HT-29 (cell line): ENCODE measurements at regions not wholly inside any gene's neighbourhood (a gene's known extent, or its start where the extent isn't known, plus 50 kb on each side); places are given as distances from the start of the nearest gene placed in this dataset.

Source experiments
- DNase-seq: peaks from one replicate; pipeline ENCODE4 v3.0.0-alpha.2; 2015; ENCODE audit warnings: low spot score

DNA sequence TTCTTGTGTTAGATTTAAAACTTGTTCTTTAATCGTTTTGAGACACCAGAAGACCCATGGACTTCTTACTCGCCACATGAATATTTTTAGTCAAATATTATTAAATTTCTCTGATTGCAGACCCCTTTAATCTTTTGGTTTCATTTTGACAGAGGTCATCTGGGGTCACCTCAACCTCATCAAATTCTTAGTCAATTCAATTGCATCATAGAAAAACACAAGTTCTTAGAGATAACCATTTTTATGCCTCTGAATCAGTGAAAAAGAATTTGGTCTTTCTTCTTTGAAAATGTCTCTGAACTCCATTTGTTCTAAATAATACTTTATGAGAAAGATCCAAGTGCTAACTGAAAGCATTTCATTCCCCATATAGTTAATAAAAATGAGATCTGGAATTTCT lies 55.2 kb upstream of the CBLN4 start:
- DNase-seq: no peak

DNA sequence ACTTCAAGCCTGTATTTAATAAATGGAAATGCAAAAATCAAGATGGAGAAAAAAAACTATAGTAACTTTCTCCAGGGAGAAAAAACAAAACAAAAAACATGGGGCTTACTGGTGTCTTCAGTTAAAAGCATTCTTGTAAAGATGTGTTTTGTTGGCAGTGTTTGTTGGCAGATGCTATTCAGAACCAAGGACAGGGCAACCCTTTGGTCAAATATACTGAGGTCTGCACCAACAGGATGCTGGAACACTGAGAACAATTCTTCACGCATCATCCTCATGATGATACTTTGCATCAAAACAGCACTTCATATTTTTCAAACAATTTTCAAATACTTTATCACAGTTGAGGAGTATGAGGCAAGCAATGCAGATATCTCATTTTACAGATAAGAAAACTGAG lies 63.7 kb upstream of the CBLN4 start:
- DNase-seq: no peak

DNA sequence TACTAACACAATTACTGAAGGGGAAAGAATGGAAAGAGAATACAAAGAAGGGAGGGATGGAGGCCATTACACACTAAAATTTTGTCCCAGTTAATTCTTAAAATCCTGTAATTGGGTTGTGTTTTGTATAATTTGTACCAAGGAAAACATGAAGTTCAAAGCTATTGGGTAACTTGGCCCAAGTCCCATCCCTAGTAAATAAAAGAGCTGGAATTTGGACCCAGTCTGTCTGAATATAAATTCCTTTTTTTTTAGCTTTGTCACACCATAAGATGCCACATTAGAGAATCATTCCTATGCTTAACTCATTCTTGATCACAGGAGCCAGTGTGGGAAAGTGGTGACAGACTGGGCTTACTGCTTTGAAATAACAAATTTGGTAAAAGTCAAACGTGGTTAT lies 66.8 kb upstream of the CBLN4 start:
- no peak for DNase-seq

DNA sequence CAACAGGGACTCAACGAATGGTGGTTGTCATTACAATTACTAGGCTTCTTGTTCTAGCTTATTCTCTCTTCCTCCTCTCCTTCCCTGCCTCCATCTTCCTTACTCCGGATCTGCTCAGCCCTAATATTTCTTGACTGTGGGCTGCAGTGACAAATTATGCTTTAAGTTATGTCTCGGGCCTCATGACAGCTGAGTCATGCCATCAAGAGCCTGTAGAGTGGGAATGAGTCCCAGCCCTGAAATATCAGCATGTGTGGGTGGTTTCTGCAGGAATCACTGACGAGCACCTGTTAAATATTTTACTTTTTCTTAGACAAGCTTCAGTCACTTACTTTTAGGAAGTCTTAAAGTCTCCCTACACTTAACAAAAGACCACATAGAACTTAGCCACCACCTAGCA lies 83.1 kb upstream of the CBLN4 start:
- no peak for DNase-seq

DNA sequence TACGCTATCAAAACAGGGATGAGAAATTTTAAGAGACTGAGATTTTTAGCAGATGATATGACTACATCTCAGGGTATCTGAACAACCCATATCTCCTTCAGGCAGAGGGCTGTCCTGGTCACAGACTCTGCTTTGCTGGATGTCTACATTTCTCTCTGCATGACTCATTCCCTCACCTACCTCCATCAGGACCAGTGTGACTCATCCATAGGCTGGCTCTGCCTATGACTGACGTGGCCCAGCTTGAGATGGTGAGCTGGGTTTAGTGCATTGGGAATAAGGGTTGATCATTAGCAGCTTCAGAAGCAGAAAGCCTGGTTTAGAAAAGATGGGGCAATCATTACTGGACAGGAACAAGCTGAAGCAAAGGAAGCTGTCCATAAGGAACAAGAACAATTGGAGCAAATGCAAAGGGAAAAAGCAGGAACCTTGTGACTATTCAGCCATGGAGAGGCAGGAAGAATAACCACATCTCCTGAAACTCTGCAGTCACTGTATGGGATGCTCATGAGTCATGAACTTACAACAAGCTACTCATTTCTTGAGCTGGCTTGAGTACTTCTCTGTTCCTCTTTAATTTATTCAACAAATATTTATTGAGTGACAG lies 86.4 kb upstream of the CBLN4 start:
- peak; percentile 29 for DNase-seq

DNA sequence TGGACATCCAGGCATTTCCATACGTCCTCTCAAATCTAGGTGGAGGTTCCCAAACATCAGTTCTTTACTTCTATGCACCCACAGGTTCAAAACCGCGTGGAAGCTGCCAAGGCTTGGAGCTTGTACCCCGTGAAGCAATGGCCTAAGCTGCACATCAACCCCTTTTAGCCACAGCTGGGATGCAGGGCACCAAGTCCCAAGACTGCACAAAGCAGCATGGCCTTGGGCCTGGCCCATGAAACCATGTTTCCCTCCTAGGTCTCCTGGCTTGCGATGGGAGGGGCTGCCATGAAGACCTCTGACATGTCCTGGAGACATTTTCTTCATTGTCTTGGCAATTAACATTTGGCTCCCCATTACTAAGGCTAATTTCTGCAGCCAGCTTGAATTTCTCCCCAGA lies 88.9 kb upstream of the CBLN4 start:
- DNase-seq: no peak

DNA sequence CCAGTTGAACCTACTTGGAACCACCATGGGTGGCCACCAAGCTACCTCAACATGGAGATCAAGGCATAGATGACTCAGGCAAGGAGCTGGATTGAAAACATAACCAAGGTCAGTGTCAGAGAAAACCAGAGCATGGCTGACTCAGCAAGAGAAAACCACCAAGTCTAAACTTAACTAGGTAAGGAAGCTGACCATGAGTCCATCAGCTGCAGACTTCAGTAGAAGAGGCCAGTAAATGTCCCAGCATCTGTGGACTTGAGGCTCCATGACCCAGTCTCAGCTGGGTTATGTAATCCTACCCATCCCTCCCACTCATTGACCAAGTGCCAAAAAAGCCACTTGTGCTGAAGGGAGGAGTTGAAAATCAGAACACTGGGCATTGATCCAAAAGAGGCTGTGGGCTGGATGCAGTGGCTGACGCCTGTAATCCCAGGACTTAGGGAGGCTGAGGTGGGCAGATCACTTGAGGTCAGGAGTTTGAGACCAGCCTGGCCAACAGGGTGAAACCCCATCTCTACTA lies 93.7 kb upstream of the CBLN4 start:
- DNase-seq: no peak

DNA sequence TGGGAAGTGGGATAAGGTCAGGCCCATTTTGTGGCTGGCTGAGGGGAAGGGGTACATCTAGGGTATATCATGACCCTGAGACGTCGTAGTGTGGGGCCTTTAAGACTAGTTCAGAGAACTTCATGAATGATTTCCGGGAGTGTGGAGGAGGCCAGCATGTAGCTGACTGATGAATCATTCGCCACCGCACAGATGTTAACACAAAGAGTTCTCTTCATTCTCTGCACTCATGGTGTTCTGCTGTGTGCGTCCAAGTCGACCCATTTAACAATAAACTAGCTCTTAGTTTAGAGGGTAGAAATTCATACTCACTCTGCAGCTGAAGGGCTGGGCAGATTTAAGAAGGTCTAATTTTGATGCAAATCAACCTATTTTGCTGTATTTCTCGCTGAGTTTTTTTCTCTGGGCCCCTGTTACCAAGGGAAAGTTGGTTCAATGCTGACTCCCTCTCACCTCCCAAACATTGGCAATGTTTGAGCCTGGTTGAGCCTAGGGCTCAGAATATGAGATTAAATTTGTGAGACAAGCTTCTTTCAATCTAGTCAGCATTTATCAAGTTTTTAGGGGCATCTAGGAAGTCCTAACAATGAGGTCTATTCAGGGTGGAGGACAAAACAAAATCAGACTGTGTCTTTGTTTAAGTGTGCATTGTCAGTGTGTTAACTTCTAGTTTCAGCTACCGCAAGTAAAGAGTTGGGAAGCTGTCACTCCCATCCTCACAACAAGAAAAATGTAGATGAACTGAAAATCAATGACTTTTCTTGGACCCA lies 106.8 kb upstream of the CBLN4 start:
- no peak for DNase-seq

DNA sequence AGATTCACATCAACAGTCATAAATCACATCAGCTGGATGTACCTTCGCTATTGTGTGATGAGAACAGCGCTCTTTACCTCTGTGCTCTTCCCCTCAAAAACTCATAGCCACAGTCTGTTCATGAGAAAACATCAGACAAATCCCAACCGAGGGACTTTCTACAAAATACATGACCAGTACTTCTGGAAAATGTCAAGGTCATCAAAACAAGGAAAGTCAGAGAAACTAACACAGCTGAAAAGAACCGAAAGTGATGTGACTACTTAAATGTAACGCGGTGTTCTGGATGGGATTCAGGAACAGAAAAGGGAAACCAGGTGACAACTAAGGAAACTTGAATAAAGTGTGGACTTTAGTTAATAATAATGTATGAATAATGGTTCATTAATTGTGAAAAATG lies 112.0 kb upstream of the CBLN4 start:
- DNase-seq: no peak

DNA sequence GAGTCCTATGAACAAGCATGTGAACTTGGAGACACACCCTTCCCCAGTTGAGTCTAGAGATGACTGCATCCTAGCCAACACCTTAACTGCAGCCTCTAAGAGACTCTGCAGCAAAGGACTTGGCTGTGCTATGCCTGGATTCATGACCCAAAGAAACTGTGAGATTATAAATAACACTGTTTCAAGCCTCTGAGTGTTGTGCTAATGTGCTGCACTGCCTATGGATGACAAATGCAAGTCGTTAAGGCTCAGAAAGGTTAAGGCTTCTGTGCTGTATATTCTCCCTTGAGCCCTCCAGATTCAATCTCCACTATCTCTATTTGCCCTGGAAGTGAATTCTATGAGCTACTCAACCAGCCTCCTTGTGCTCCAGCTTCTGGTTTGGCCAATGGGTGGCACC lies 116.5 kb upstream of the CBLN4 start:
- DNase-seq: no peak

DNA sequence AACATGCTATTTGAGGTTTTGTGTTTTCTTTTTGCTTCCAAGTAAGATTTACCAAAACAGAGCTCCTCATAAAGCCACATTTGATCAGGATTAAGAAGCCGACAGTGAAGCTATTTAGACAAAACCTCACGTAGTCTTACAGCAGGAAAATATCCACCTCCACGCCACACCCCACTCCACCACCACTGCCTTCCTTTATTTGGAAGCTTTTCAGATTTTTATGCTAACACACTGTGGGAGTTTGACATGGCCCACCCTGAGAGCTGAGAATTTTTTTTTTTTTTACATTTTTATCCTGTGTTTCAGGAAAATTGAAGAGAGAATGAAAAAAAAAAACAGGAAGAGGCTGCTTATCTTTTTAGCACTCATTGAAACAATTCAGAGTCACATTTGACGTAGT lies 104.8 kb upstream of the MC3R start:
- DNase-seq: no peak

DNA sequence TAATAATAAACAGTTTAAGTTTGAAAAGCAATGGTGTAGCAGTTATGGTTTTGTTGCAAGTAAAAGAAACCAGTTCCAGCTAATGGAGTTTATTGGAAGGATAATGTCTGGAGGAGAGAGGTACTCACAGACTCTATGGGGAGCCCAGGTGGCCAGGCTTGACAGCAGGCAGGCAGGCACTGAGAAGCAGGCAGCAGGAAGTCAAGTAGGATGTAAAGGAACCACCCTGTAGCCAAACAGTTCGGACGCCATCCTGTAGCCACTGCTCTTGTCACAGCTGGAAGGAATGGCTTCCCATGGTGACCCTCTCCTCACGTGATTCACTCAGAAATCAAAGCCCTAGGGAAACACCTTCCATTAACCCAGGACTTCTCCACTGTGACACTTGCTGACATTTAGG lies 96.7 kb upstream of the MC3R start:
- DNase-seq: no peak

DNA sequence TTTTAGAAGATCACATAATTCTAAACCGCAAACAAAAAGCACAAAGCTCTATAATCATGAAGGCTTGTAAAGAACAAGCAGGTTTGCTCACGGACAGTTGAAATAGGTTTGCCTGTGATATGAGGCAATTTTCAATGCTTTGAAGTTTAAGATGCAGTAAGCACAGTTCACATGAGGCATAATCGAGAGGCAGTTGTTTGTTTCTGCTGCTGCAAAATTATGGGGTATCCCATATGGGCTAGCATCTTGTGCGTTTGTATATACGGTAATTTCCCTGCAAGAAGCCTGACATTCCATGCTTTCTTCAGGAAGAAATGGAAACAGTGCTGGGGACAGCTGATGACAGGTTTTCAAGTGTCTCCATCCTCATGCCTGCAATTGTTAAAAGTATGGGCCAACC lies 94.6 kb upstream of the MC3R start:
- no peak for DNase-seq

DNA sequence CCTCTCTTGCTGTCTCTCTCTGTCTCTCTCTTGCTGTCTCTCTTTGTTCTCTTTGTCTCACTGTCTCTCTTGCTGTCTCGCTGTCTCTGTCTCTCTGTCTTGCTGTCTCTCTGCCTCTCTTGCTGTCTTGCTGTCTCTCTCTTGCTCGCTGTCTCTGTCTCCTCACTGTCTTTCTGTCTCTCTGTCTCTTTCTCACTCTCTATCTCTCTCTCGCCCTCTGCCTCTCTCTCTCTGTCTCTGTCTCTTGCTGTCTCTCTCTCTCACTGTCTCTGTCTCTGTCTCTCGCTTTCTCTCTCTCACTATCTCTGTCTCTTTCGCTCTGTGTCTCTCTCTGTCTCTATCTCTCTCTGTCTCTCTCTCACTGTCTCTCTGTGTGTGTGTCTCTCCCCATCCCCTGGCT lies 92.9 kb upstream of the MC3R start:
- DNase-seq: no peak

DNA sequence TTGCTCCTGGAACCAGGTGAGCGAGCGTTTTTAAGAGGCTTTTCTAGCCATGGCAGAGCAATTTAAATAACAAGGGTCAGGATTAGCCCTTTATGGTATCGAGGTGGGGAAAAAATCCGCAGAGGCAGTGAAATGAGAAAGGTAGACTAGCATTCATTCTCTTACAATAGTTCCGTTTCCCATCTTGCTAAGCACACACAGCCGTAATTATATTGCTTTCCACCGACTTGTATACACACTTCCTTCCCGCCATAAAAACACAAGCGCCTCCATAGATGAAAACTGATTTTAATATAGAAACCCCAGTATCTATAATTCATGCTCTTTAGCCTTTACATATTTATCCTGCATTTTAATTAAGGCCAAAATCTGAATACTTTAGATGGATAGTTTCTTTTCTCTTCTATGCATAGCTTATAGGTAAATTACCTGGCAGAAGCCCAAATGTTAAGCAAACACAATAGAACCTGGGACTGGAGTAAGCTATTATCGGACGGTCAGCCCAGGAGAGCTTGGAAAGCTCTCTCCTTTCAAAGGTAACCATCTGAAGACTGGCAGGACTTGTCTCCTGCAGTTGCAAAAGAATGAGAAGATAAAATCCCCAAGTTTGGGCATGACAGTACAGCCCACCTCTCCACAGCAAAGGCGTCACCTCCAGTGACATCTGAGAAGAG lies 90.9 kb upstream of the MC3R start:
- no peak for DNase-seq

DNA sequence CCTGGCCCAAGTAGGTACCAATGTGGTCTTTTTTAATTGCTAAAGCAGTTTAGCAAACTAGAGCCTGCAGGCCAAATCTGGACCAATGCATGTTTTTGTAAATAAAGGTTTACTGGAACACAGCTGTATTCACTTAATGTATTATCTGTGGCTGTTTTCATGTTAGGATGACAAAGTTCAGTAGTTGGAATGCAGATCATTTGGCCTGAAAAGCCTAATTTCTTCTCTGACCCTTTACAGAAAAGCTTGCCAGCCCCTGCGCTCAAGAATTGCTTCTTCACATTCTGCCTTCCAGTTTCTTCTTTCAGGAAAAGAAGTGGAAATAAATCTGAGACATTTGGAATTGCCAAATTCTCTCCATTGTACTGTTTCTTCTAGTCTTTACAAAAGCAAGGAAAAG lies 90.0 kb upstream of the MC3R start:
- DNase-seq: no peak

DNA sequence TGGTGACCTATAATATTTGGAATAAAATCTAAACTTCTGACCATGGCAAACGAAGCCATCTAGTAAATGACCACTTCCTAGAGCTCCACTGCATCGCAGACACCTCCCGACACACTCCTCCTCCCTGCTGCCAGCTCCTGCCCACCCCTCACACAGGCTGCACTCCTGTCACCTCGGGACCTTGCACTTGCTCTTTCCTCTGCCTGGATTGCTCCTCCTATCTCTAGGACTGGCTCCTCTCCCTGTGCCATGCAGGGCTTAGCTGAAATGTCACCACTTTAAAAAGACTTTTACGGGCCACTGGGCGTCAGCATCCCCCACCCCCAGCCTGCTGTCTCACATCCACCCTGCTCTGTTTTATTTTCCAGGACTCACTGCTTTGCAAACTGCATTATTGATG lies 87.6 kb upstream of the MC3R start:
- DNase-seq: no peak

DNA sequence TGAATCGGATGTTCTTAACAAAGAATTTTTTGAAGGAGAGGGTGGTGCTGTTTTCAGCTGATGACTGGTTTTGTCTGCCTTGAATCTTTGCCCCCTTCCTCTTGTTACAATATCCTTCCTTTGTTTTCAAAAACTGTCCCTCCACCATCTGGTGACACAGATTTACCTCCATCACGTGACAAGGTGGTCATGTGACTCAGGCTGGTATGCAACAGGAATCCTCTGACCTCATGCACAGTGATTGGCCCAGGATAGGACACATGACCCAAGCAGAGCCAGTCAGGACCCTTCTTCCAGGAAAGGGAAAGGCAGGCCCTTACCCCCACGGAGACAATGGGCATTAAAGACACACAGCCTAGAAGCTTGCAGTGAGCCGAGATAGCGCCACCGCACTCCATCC lies 84.7 kb upstream of the MC3R start:
- DNase-seq: no peak

DNA sequence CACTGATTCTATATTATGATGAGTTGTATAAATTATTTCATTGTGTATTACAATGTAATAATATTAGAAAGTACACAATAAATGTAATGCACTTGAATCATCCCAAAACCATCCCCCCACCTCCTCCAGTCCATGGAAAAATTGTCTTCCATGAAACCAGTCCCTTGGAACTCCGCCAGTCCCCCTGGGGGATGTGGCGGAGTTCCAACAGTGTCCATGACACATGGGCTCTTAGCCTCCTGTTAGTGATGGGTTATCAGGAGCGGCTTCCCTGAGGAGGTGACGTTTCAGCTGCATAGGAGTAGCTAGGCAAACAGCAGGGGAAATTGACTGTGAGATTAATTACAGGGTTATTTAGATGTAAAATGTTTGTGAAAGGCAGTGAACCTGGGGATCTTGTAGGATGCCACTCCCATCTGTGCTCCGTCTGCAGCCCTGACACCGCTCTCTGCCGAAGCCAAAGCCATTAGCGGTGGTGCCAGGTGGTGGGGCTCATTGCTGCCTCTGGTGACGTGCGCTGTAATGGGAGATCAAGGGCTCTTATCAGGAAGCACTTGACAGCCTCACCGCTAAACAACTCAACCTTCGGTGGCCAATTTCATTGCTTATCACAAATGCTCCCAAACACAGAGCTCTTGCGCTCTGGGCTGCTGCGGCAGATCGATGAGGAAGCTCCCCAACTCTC lies 81.6 kb upstream of the MC3R start:
- no peak for DNase-seq

DNA sequence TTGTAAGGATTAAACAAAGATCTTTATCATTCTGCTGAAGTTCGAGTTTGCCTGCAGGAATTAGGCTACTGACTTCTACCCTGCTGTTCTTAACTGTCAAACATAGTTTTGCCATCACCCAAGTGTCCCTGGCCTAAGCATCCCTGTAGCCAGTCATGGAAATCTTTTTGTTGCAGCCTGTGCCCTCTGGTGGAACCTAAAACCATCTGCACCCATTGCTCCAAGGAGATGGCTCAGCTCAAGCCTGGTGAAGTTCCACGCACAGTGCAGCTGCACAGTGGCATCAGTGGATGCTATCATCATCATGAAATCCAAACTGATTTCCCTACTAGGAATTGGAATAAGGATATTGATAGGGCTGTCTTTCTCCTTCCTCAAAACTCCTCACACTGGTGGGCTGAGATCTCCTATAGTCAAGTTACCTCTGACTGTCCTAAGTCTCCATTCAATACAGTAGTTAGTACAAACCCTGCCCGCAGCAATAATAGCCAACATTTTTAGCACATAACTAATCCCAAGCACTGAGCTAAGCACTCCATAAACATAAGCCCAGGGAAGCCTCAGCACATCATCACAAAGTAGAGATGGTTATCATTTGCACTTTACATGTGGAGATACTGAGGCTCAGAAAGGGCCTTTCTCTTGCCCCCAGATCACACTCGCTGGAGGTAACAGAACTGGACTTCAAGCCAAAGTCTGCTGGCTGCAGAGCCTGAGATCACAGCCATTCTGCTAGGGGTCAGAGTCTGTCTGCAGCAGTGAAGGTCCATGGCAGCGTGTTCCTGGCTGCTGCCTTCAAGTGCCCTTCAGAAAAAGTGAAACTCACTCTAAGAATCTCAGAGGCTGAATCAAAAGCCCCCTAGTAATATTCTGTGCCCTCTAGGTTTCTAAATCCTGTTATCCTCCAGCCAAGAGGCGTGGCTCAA lies 77.2 kb upstream of the MC3R start:
- peak; percentile 63 for DNase-seq

DNA sequence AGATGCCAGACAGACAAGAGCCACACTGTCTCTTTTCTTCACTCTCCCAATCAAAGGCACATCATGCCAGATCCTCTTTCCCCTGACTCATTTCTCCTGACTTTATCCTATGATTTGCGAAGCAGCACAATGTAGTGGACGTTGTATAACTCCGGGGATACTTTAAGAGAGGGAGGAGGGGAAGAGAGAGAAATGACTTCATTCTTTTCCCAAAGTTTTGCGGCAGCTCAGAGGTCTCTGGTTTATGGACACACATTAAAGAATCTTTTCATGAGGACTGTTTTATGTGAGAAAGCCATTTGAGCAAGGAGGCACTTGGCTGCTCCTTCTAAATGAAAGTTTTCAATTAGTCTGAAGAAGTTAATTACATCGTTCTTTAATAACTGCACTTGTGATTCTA lies 75.1 kb upstream of the MC3R start:
- no peak for DNase-seq
